ENCODE measurements at regions not wholly inside any gene's neighbourhood (a gene's known extent, or its start where the extent isn't known, plus 50 kb on each side); places are given as distances from the start of the nearest gene placed in this dataset.

GRCh38 chr4:84392951-84393590, 106.0 kb downstream of the NKX6-1 start:
- DNase-seq (no peak), ATAC-seq (no peak)
- Histone ChIP-seq H3K27me3 (no peaks in the 10 kb centered on the region), H3K4me3 (no peak overlapping the region), H3K36me3 (no peaks in the 10 kb centered on the region), H3K27ac (no peak overlapping the region), H3K4me1 (no peaks in the 10 kb centered on the region), H3K9me3 (no peaks in the 10 kb centered on the region)
- intact Hi-C loops (cut with DNase I; ENCODE audit: low total_unique reads) (no loop called here), in situ Hi-C loops (cut with MboI; ENCODE audit: low sequenced_read_pairs in 4 of 4) (no loop called here)
- TF ChIP-seq, protein P1, sequence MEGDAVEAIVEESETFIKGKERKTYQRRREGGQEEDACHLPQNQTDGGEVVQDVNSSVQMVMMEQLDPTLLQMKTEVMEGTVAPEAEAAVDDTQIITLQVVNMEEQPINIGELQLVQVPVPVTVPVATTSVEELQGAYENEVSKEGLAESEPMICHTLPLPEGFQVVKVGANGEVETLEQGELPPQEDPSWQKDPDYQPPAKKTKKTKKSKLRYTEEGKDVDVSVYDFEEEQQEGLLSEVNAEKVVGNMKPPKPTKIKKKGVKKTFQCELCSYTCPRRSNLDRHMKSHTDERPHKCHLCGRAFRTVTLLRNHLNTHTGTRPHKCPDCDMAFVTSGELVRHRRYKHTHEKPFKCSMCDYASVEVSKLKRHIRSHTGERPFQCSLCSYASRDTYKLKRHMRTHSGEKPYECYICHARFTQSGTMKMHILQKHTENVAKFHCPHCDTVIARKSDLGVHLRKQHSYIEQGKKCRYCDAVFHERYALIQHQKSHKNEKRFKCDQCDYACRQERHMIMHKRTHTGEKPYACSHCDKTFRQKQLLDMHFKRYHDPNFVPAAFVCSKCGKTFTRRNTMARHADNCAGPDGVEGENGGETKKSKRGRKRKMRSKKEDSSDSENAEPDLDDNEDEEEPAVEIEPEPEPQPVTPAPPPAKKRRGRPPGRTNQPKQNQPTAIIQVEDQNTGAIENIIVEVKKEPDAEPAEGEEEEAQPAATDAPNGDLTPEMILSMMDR (IDR thresholded peaks at IDR 0.05 in 4 of 5, conservative IDR thresholded peaks at IDR 0.05 in 1 of 5): no peak
- no peak for TF ChIP-seq POLR2A (IDR thresholded peaks at IDR 0.05)

DNA sequence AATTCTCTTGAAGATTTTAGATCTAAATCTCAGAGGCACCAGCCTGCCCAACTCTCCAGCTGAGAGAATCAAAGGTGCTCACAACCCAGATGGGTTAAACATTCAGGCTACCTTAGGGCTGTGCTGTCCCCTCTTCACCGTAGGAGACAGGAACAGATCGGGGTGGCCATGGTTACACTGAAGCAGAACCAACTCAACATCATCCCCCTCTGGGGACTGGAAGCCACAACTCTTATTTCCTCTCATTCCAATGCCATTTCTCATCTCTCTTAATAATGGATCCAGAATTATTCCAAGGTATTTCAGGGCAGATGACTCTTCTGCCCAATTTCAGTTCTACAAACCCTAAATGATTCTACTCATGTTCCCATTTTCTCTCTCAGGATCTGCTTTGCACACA, 109.7 kb downstream of the NKX6-1 start:
- TF ChIP-seq, protein P1 (IDR thresholded peaks at IDR 0.05 in 4 of 5, conservative IDR thresholded peaks at IDR 0.05 in 1 of 5): no peak
- no peak for TF ChIP-seq POLR2A (IDR thresholded peaks at IDR 0.05)
- H3K4me1 ChIP-seq: no peaks in the 10 kb centered on the region

GRCh38 chr4:84385203-84385602, 113.9 kb downstream of the NKX6-1 start:
- intact Hi-C loops (cut with DNase I; ENCODE audit: low total_unique reads): no loop called here

More for the DNA sequence above, 109.7 kb downstream of the NKX6-1 start:
- no peak for ATAC-seq
- Histone ChIP-seq H3K4me3 (no peak overlapping the region), H3K27me3 (no peaks in the 10 kb centered on the region), H3K27ac (no peak overlapping the region), H3K9me3 (no peaks in the 10 kb centered on the region), H3K36me3 (no peaks in the 10 kb centered on the region)
- intact Hi-C loops (cut with DNase I; ENCODE audit: low total_unique reads): no loop called here
- no peak for DNase-seq
- in situ Hi-C loops (cut with MboI; ENCODE audit: low sequenced_read_pairs in 4 of 4): no loop called here

DNA sequence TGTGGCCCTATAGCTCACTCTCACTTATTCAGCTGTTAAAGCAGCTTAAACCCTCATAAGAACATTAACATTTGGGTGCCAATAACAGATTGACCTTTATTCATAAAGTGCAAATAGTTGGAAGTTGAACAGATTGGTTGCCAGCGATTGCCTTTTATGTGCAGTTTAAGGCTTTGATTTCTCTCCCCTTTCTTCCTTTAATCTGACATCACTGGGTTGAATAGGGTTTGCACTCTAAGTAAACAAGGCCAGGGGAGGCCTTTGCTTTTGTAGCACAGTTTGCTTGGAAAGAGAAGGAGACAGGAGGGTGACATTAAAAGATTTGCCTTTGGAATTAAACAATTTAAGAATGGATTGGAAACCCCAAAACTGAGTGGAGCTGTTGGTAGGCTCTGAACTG, 114.3 kb downstream of the NKX6-1 start:
- H3K9me3 ChIP-seq: no peaks in the 10 kb centered on the region
- no peaks in the 10 kb centered on the region for H3K36me3 ChIP-seq
- intact Hi-C loops (cut with DNase I; ENCODE audit: low total_unique reads): no loop called here
- no peak for DNase-seq
- no peak for ATAC-seq
- H3K4me1 ChIP-seq: no peaks in the 10 kb centered on the region
- TF ChIP-seq POLR2A (IDR thresholded peaks at IDR 0.05): no peak
- TF ChIP-seq, protein P1 (IDR thresholded peaks at IDR 0.05 in 4 of 5, conservative IDR thresholded peaks at IDR 0.05 in 1 of 5): no peak
- H3K27ac ChIP-seq: no peak overlapping the region
- H3K4me3 ChIP-seq: no peak overlapping the region
- in situ Hi-C loops (cut with MboI; ENCODE audit: low sequenced_read_pairs in 4 of 4): no loop called here
- peaks cover 0 to 6% (median 0%) of the 10 kb centered on the region in 3 donors for H3K27me3 ChIP-seq

More at GRCh38 chr4:84385203-84385602, 113.9 kb downstream of the NKX6-1 start:
- Histone ChIP-seq H3K36me3 (no peaks in the 10 kb centered on the region), H3K4me1 (no peaks in the 10 kb centered on the region), H3K27ac (no peak overlapping the region), H3K27me3 (peaks cover 0 to 2% (median 0%) of the 10 kb centered on the region in 3 donors), H3K9me3 (no peaks in the 10 kb centered on the region), H3K4me3 (no peak overlapping the region)
- in situ Hi-C loops (cut with MboI; ENCODE audit: low sequenced_read_pairs in 4 of 4): no loop called here
- TF ChIP-seq POLR2A (IDR thresholded peaks at IDR 0.05): no peak
- TF ChIP-seq, protein P1 (IDR thresholded peaks at IDR 0.05 in 4 of 5, conservative IDR thresholded peaks at IDR 0.05 in 1 of 5): no peak
- no peak for DNase-seq
- no peak for ATAC-seq

DNA sequence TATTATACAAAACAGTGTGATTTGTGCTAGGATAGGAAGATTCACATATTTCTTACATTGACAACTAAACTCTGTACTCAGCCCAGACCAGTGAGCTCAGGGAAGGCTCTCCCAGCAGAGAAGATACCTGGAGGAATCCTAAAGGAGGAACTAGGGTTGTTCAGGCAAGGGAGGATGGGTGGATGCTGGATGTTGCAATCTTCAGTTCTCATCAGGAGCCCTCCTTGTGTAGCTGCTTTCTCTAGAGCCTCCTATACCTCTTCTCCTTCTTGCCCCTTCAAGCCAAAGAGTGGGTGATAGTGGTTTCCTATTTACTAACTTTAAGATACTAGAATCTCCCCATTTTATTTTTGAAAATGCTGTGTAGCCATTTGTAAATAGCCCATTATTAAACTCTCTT, 117.3 kb downstream of the NKX6-1 start:
- Histone ChIP-seq H3K27ac (no peak overlapping the region), H3K4me3 (no peak overlapping the region), H3K9me3 (no peaks in the 10 kb centered on the region), H3K4me1 (no peaks in the 10 kb centered on the region), H3K27me3 (peaks cover 0 to 6% (median 0%) of the 10 kb centered on the region in 3 donors), H3K36me3 (no peaks in the 10 kb centered on the region)
- in situ Hi-C loops (cut with MboI; ENCODE audit: low sequenced_read_pairs in 4 of 4): no loop called here
- no peak for TF ChIP-seq POLR2A (IDR thresholded peaks at IDR 0.05)
- TF ChIP-seq, protein P1 (IDR thresholded peaks at IDR 0.05 in 4 of 5, conservative IDR thresholded peaks at IDR 0.05 in 1 of 5): no peak
- intact Hi-C loops (cut with DNase I; ENCODE audit: low total_unique reads): no loop called here
- DNase-seq: no peak
- ATAC-seq: no peak
